GM10266 (cell line): ENCODE measurements at regions not wholly inside any gene's neighbourhood (a gene's known extent, or its start where the extent isn't known, plus 50 kb on each side); places are given as distances from the start of the nearest gene placed in this dataset.

Experiments used
- DNase-seq: peaks from one replicate; pipeline ENCODE4 v3.0.0; 2012; ENCODE audit errors: extremely low spot score
- TF ChIP-seq, protein P1 (sequence below): IDR thresholded peaks from 2 replicates; pipeline ENCODE4 v1.5.1; 2012; ENCODE audit warnings: mild to moderate bottlenecking, low read depth; ENCODE audit not compliant: control insufficient read depth, insufficient read depth; ENCODE audit errors: missing control alignments

DNA sequence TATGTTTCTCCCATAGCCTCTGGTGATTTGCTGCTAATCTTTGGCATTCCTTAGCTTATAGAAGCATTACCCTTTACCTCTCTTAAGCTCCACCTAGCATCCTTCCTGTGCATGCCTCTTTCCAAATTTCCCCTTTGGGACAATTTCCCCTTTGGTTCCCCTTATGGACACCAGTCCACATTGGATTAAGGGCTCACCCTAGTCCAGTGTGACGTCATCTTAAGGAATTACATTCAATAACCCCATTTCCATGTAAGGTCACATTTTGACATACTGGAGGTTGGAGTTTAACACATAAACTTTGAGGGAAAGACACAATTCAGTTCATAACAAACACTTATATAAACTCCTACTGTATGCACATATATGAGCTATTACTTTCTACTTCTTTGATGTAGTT, 916.6 kb downstream of the SLC4A3 start:
- no peak for DNase-seq
- TF ChIP-seq, protein P1, sequence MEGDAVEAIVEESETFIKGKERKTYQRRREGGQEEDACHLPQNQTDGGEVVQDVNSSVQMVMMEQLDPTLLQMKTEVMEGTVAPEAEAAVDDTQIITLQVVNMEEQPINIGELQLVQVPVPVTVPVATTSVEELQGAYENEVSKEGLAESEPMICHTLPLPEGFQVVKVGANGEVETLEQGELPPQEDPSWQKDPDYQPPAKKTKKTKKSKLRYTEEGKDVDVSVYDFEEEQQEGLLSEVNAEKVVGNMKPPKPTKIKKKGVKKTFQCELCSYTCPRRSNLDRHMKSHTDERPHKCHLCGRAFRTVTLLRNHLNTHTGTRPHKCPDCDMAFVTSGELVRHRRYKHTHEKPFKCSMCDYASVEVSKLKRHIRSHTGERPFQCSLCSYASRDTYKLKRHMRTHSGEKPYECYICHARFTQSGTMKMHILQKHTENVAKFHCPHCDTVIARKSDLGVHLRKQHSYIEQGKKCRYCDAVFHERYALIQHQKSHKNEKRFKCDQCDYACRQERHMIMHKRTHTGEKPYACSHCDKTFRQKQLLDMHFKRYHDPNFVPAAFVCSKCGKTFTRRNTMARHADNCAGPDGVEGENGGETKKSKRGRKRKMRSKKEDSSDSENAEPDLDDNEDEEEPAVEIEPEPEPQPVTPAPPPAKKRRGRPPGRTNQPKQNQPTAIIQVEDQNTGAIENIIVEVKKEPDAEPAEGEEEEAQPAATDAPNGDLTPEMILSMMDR, result no peak

DNA sequence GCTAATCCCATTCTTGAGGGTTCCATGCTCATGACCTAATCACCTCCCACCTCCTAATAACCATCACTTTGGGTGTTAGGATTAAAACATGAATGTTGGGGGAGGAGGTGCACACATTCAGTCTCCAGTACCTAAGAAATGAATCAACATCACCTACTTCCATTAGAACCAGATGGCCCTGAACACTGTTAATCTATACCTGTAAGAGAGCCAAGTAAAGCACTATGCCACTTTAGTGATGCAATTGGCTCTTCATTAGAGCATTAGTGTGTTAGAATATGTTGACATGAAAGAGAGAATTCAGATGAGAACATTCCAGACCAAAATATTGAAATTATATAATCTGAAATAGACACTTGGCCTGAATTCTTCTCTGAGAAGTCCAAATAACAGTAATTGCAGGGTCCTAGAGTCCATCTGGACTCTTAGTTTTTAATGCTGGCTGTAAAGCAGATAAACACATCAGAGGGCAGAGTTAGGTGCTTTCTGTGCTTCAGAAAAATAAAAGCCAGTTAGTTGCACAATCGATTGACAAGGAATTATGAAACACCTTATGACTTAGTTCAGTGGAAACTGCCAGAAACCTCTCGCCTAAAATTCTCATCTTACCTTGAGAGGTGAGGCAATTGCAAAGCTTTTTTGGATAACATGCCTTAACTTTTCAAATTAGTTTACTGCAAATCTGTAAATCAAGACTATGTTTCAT, 923.7 kb downstream of the SLC4A3 start:
- TF ChIP-seq, protein P1, result no peak
- no peak for DNase-seq

DNA sequence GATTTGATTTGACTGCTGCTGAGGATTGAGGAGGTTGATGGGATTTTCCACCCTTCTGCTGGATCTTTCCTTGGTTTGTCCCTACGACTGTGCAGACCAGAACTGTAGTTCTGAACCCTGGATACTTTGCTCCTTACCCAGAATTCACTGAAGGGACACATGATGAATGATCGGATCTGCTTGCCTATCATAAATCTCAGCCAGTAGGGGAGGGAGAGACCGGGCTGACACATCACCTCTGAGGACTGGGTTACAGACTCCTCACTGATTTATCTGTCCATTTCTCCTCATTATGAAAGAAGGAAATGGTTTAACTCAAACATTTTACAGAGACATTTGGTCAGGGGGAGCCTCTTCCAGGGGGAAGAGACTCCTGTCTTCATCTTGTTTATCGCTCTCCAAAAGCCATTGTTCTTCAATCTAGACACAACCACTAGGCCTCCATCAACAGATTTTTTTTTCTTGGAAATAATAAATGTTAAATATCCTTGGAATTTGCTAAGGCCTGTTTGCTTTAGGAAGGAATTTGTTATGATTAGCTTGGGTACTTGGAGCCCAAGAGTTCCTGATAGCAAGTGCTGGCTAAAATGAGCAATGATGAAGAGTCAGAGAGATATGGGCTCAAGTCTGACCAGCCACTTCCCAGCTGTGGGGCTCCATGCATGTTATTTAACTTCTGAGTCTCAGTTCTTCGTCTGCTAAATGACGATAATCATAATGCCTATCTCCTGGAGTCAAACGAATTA, 925.5 kb downstream of the SLC4A3 start:
- TF ChIP-seq, protein P1, result no peak
- DNase-seq, result no peak

DNA sequence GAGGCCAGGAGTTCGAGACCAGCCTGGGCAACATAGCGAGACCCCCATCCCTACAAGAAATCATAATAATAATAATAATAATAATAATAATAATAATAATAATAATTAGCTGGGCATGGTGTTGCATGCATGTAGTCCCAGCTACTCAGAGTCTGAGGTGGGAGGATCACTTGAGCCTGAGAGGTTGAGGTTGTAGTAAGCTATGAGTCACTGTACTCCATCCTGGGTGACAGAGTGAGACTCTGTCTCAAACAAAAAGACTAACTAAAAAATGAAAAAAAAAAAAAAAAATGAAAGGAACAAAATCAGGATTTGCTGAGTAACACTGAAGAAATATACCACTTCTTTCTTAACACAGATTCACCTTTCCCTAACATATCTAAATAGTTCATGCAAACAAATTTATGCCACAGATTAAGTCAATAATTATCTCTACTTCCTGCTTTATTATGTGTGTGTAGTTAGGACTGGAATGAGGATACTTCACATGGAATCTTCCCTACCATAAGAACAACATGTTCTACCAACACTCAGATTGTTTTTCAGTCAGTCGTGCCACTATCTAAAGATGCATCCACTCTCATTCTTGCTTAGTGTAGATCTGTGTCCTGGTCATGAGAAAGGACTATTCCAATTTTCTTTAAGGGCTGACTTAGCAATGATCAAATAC, 928.7 kb downstream of the SLC4A3 start:
- no peak for DNase-seq
- TF ChIP-seq, protein P1, result no peak

DNA sequence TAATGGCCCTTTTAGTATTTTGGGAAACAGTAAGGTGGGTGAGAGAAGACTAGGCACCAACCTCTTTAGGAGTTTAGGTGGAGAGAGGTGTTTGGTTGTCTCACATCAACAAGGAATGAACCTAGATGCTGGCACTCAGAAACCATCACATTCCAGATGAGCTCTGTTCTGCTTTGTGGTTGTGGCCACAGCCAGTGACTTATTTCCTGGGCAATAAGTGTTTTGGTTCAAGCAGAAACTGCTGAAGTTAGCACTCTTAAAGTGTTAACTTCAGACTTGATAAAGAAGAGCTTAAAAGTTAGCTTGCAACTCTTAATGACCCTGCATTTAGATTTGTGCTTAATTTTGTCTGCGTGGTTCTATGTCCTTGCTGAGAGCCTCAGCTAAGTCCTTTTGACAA, 929.2 kb downstream of the SLC4A3 start:
- TF ChIP-seq, protein P1, result no peak
- no peak for DNase-seq

DNA sequence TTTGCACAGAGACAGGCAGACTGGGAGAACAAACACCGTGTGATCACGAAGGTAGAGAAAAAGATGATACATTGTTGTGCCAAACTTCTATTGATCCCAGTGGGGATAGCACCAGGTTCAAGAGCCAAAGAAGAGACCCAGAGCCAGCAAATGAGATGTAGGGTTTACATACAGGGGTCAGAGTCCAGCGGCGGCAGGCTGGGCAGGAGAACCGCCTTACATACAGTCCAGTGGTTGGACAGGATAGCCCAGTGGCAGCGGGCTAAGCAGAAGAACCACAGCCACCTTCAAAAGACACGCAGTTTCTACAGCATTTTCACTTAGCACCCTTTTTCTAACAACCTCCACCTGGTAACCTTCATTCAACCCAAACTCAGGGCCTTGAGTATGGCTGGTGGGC, 932.8 kb downstream of the SLC4A3 start:
- DNase-seq, result no peak
- TF ChIP-seq, protein P1, result no peak

DNA sequence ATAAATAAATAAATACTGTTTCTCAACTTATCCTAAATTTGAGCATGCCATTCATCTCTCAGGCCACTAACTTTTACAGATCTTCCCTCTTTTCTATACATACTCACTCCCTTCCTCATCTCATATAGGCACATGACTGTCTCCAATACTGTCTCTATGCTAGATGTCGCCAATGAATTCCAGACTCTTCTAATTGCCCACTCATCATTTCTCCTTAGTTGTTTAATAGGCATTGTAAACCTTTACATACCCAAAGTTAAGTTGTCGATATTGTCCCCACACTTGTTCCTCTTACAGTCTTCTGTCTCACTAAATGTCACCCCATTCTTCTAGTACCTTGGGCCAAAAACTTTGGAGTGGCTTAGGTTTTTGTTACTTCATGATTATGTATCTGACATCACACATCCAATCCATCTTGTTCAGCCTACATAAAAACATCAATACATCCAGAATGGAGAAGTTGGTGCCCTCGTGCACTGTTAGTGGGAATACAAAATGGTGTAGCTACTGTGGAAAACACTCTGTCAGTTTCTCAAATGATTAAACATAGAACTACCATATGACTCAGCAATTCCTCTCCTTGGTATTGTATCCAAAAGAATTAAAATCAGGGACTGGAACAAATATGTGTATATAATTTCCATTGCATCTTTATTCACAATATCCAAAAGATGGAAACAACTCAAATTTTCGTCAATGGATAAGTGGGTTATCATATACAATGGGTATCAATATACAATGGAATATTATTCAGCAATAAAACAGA, 935.1 kb downstream of the SLC4A3 start:
- DNase-seq, result no peak
- TF ChIP-seq, protein P1, result no peak
